AML-193 (cell line): ENCODE measurements at regions not wholly inside any gene's neighbourhood (a gene's known extent, or its start where the extent isn't known, plus 50 kb on each side); places are given as distances from the start of the nearest gene placed in this dataset.

Experiments
- DNase-seq, 2 experiments: peaks; one replicate each; lab custom pipeline; 2025; lab: John Stamatoyannopoulos, UW

GRCh38 chr17:5635949-5636348 is 51.6 kb upstream of the NLRP1 start:
- no peak for DNase-seq

- no peak for DNase-seq
Observed at GRCh38 chr17:5638596-5638995, 54.3 kb upstream of the NLRP1 start.

GRCh38 chr17:5640726-5641125 is 56.4 kb upstream of the NLRP1 start:
- DNase-seq: no peak

DNA sequence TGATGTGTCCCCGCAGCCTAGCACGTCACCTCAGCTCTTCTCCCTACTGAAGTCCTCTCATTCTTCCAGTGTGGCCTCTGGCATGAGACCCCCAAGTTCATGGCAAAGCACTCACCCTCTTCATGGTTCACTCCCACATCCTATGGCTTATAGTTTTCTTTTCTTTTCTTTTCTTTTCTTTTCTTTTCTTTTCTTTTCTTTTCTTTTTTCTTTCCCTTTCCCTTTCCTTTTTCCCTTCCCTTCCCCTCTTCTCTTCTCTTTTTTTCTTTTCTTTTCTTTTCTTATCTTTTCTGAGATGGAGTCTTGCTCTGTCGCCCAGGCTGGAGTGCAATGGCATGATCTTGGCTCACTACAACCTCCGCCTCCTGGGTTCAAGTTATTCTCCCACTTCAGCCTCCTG is 58.4 kb upstream of the NLRP1 start:
- DNase-seq: no peak

DNA sequence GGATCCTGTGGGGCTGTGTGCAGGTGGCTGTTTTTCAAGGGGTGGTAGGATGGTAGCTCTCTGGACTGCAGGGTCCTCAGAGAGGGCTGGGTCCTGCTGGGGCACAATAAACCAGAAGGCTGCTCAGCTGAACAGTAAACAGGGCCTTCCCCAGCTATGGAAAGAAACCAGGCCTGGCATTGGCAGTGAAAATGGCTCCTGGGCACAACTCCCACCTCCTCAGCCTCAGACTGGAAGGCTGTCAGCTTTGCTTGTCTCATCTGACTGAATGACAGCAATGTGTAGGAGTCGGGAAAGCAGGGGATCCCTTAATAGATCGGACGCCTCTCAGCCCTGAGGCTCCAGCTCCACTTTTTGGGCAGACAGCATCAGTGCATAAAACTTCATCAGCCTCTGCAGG is 59.8 kb upstream of the NLRP1 start:
- no peak for DNase-seq

- no peak for DNase-seq
Observed at GRCh38 chr17:5651348-5651747, 67.0 kb upstream of the NLRP1 start.

GRCh38 chr17:5661491-5662125 is 77.3 kb upstream of the NLRP1 start:
- no peak for DNase-seq

DNA sequence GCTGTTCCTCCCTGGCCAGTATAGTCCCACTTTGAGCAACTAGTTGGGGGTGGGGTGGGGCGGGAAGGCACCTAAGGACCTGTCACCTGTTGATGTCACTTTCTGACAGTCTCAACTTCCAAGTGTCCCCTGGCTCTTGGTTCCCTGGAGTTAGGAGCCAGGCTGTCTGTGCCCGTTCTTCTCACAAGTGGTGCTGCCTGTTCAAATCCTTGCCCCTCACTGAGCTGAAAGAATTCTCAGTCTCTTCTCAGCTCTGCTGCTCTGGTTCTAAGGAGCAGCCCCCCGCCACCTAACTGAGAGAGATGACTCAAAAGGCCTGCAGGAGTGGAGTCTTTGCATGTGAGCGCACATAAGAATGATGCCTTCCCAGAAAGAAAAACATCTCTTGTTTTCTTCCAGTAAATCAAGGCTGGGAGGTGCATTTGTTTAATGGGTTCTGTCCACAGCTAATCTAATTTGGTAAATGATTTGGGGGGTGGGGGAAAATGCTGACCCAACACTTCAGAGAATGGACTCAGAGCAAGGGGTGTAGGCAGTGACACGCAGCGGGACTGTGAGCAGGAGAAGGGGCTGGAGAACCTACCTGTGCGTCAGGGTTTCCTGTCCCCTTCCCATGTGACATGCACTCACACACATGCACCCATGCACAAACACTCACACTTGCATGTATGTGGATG is 78.2 kb upstream of the NLRP1 start:
- DNase-seq: no peak

- DNase-seq: no peak
Observed at GRCh38 chr17:5665164-5665563, 80.9 kb upstream of the NLRP1 start.

GRCh38 chr17:5667871-5668270 is 83.6 kb upstream of the NLRP1 start:
- DNase-seq: no peak

DNA sequence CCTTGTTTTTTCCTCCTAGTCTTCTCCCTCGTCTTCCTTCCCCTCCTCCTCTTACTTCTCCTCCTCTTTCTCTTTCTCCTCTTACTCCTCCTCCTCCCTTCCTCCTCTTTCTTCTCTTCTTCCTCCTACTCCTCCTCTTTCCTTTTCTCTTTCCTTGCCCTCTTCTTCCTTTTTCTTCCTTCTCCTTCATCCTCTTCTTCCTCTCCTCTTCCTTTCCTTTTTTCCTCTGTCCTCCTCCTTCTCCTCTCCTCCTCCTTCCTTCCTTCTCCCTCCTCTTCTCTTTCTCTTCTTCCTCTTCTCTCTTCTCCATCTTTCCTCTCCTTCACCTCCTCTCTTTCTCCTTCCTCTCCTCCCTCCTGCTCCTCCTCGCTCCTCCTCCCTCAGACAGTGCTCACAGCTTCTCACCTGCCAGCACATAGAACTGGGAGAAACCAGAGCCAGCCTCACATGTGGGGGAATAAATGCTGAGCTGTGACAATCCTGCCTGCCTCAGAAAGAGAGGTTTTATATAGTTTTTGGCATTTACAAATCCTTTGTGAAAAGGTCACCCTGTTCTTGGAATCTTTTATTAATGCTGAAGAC is 84.3 kb upstream of the NLRP1 start:
- DNase-seq: no peak

- DNase-seq: no peak
Observed at GRCh38 chr17:5669191-5669590, 84.9 kb upstream of the NLRP1 start.

GRCh38 chr17:5672141-5672540 is 87.8 kb upstream of the NLRP1 start:
- no peak for DNase-seq

DNA sequence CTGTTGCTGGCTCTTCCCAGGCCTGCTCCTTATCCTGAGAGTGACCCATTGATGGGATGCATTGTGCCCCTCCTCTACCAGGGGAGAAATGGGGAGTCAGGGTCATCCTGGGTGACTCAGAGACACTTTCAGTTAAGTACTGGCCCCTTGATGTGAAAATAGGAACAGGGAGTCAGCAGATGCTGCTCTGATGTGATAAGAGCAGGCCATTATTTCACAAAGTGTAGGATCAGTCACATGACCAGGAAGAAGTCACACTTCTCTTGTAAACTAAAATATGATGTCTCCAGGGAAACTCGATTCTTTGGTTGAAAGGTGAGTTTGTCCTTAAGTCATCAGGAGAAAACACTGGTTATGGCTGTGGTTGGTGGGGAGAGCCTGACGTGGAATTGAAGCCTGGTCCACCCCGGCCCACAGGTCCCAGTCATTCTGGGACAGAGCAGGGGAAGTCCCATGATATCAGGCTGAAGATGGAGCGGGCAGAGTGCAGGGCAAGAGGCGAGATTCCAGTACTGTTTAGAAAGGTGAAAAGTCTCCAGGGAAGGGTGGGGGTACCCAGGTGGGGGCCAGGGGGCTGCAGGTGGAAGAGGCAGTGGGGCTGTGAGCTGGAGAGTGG is 88.6 kb upstream of the NLRP1 start:
- DNase-seq: no peak

- DNase-seq: no peak
Observed at GRCh38 chr17:5675625-5676421, 91.5 kb upstream of the NLRP1 start.

DNA sequence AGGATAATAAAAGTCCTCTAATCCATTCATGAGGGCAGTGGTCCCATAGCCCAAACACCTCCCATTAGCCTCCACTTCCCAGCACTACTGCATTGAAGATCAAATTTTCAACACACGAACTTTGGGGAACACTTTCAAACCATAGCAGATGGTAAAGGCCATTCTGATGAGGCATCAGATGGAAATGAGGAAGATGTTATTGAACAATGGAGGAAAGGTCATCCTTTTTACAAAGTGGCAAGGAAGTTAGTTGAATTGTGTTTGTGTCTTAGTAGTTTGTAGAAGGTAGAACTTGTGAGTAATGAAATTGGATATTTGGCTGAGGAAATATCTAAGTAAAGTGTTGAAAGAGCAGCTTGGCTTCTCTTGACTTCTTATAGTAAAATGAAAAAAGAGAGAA is 93.3 kb upstream of the NLRP1 start:
- DNase-seq: no peak

DNA sequence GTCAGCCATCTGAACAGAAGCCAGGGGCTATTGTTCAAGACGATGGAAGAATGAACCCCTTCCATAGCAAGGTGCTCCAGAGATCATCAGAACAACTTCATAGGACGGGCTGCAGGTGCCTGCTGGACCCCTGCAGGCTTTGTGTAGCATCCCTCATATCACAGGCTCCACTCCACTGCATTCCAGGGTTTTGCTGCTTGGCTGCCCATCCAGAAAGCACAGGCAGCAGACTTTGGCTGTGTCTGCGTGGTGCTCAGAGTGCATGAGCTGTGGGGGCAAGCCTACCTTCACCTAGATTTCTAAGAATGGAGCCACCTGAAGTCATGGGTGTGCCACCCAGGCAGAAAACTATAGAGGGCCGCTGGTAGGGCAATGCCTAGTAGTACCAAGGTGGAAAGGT is 93.9 kb upstream of the NLRP1 start:
- no peak for DNase-seq

DNA sequence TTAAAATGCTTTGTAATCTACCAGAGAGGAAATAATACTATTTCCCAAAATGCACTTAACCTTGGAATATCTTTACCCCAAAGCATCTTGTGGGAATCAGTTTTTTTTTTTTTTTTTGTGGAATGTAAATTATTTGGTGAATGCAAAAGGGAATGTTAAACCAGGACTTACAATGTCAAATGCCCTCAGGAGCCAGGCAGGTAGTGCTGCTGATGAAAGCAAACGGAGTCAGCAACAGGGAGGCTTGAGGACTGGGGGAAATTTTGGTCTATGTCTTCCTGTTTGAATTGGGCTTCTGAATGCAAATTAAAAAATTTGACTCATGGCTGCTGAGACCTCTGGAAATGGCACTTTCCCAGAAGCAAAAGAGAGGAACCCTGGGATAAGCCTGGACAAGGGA is 96.5 kb upstream of the NLRP1 start:
- DNase-seq: no peak

GRCh38 chr17:5683241-5683640 is 98.9 kb upstream of the NLRP1 start:
- DNase-seq: no peak

DNA sequence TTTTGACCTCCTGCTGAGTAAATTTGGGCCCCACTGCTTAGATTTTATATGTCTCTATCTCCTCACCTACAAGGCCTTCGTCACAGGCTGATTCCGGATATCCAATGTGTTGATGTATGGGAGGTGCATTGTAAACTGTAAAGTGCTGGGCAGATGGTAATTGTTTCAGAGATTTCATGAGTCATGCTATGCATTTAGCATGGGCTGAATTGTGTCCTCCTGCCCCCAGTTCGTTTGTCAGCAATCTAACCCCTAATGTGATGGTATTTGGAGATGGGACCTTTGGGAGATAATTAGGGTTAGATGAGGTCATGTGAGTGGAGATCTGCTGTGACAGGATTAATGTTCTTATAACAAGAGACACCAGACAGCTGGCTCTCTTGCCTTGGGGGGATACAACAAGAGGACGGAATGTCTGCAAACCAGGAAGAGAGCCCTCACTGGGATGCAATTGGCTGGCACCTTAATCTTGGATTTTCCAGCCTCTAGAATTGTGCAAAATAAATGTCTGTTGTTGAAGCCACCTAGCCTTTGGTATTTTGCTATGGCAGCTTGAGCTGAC is 101.8 kb upstream of the NLRP1 start:
- DNase-seq: no peak

DNA sequence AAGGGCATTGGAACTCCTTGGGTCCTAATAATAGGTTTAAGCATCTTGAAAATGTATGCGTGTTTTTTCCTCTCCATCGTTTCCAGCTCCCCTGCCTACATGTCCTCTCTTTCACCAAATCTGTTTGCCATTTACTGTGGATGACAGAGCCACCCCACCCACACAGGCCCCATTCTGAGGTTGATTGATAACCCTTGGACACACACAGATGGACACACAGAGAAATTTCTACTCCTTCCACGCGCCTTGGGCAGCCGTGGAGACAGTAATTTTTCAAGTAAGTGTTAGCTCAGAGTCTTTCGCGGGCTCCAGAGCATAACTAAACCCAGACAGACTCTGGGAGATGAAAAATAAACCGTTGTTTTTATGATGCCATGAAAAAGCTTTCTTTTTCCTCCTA is 103.3 kb upstream of the NLRP1 start:
- DNase-seq: no peak

DNA sequence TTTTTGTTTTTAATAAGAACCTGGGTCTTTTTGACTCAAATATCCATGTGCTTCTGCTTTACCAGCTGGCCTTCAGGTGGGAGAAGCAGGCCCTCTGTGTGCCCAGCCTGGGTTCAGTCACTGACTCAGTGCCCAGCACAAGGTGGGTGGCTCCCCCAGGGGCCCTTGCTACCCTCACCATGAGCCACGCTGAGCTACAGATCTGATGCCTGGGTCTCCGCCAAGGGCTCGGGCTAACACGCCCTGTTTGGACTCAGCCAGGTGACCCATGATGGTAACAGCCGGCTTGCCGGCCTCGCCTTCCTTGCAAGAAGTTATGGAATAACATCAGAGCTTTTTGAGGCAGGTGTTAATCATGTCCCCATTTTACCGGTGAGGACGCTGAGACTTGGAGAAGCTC is 109.5 kb upstream of the NLRP1 start:
- DNase-seq: no peak
